NCI-H748 (cell line): ENCODE measurements at regions not wholly inside any gene's neighbourhood (a gene's known extent, or its start where the extent isn't known, plus 50 kb on each side); places are given as distances from the start of the nearest gene placed in this dataset.

ENCODE experiments used
- DNase-seq: peaks from one replicate; lab custom pipeline; 2025; ENCODE audit not compliant: unreplicated experiment; lab: John Stamatoyannopoulos, UW

DNA sequence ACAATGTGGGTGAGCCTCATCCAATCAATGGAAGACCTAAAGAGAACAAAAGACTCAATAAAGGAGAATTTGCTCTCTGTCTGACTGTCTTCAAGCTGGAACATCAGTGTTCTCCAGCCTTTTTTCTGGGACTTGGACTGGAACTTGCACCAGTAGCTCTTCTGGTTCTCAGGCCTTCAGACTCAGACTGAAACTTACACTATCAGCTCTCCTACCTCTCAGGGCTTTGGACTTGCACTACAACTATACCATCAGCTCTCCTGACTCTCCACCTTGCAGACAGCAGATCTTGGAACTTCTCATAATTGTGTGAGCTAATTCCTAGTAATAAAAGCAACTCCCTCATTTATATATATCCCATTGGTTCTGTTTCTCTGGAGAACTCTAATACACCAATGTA, 185.9 kb downstream of the SMIM20 start:
- DNase-seq: no peak

DNA sequence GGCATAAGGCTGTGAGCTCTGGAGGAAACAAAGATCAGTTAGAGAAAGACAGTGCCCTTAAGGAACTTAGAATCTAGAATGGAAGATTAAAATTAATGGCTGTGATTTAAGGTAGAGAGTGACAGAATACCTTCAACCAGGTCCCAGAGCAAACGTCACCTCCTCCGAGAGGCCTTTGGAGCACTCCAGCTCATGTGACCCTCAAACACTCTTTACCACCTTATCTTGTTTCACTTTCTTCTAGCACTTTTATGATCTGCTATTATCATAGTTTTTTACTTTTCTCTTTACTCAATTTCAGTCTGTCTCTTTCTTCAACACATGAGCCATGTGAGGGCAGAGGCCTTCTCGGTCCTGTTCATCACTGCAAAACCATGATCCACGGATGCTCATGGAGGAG, 187.0 kb downstream of the SMIM20 start:
- no peak for DNase-seq

DNA sequence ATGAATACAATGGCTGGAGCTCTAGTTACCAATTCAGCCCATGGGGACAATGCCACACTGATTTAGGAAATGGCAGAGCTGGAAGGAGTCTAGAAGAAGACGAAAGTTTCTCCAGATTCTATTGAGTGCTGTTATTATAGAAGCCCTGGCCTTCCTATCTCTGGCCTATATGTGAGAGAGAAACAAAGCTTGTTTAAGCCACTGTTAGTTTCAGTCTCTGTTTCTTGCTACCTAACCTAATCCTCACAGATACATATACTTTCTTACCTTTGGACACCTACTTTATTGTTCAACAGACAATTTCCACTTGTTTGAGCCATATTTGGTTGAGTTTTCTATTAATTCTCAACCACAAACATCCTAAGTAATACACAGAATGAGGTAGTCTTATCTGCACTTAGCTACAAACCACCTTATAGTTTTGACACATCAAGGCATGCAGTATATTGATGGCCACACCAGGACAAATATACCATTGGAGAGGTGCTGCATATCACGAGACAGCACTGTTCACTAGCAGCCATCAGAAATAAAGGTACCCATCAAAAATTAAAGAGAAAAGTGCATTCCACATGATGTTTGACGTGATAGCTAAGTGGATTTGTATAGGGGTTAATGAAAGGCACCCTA, 190.2 kb downstream of the SMIM20 start:
- no peak for DNase-seq

DNA sequence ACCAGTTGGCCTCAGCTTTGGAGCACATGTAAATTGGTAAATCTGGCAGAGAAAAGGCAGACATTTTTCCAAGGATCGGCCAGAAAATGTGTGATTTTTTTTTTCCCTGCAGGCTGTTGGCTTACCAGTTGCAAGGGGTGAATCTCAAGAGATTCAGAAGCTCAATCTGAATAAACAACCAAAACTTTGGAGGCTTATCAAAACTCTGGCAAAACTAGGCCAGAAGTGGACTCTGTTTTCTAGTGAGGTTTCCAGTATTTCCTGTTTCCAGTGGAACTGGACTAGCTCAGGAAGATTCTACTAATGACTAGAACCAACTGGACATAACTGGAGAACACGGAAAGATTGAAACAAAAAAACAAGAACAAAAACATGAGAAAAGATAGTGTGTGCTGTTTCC, 191.3 kb downstream of the SMIM20 start:
- no peak for DNase-seq

DNA sequence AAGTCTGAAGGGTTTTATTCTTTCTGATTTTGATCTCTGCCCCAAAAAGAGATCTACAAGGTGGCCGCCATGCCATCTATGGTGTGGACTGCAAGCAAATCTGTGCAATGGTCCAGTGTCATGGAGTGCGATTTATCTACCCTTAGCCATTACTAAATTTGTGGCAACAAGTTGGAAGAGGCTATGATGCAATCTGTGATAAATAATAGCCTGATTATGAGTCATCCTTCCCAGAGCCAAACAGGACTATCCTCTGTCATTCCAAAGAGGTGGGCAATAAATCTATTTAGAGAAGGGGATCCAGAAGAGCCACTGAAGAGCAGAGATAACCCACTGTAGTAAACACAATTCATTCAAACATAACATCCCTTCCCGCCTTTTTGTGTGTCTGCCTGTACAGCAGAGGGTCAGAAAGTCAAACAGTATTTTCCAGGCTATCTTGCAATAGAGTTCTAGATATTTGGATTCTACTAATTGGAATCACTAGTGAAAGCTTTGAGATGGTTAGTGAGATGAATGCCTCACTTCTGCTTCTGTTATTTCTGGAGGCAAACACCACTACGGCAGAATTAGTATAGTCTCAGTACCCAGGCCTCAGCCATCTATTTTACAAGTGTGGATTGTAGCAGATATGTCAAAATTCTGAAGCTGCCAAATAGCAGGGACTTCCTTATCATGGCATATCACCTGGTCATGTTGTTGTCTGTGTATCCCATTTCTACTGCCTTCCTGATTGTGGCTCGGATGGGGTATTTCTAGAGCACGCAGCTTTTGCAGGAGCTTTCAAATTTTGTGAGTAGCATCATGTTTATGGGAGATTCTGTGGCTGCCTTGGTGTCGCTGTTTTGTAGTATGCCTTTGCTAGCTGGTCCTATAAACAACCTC, 192.0 kb downstream of the SMIM20 start:
- peak; percentile 6 for DNase-seq

DNA sequence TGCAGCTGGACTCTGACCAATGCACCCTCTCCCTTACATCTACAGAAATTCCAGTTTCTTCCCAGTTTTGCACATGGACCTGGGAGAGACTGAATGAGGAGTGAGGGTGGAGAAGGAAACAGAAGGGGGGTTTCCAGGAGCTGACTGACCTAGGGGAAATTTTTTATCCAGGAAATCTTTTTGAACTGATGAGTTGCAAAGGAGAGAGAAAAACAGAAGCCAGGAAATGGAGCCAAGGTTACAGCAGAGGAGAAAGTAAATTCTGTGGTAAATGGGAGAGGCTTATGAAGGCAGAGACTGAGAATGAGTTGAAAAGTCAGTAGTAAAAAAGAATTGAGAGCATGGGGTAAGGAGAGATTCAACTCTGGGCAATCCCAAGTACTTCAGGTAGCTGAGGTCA, 192.8 kb downstream of the SMIM20 start:
- DNase-seq: no peak

DNA sequence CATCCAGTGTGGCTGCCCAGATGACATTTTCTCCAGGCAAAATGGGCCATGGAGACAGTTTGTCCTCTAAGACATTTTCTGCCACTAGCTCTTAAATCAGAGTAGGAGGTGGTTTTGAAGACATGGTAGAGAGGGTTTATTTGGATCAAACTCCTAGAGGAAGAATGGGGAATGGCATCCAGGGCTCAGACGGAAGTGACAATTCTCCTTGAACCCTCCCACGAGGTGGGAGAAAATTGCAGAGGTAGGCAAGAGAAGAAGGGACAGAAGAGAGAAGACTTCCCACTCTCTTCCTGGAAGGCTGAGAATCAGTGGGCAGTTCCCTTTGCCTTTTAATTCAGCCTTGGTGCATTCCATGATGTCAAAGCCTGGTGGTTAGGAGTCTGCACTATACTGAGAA, 194.0 kb downstream of the SMIM20 start:
- DNase-seq: no peak

DNA sequence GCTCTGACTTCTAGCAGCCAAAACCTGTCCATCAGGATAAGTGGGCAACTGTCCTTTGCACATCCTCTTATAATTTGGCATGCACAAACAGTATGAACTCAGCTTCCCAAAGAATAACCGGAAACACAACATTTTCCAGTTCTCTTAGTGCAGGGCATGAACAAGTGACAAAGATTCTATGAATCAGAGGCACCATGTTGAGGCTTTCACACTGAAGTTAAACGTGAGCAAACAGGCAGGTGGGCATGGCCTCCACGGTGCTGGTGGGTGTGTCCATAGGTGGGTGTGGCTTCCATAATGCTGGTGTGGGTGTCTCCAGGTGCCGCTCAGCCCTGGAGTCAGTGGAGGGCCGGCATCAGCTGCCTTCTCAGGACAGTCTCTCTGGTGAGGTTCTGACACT, 196.5 kb downstream of the SMIM20 start:
- DNase-seq: peak; percentile 34

DNA sequence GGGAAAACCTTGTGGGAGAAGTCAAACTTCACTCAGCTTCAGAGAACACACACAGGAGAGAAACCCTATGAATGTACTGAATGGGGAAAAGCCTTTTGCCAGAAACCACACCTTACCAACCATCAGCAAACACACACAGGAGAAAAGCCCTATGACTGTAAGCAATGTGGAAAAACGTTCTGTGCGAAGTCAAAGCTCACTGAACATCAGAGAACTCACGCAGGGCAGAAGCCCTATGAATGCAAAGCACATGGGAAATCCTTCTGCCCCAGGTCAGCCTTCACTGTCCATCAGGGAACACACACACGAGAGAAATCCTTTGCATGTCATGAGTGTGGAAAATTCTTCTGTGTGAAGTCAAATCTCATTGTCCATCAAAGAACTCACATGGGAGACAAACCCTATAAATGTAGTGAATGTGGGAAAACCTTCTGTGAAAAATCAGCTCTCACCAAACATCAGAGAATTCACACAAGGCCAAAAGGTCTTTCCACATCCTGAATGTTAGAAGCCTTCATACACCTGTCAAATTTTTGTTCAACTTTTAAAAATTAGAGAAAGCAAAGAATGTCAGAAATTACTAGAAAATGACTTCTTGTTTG, 199.4 kb downstream of the SMIM20 start:
- no peak for DNase-seq

DNA sequence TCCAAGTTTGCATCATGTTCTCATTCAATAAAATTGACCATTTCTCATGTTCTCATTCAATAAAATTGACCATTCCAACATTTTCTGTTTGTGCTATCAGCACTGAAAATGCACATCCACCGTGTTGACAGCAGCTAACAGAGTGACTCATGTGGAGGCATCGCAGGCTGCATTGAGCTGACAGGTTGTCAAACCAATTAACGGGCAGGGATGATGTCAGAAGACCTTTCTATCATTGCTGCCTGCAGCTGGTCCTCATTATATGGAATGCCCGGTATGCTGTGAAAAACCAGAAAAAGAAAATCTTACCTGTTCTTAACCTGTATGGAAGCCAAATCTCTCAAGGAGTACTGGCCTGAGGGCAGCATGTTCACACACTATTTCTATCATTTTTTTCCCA, 202.0 kb downstream of the SMIM20 start:
- no peak for DNase-seq

DNA sequence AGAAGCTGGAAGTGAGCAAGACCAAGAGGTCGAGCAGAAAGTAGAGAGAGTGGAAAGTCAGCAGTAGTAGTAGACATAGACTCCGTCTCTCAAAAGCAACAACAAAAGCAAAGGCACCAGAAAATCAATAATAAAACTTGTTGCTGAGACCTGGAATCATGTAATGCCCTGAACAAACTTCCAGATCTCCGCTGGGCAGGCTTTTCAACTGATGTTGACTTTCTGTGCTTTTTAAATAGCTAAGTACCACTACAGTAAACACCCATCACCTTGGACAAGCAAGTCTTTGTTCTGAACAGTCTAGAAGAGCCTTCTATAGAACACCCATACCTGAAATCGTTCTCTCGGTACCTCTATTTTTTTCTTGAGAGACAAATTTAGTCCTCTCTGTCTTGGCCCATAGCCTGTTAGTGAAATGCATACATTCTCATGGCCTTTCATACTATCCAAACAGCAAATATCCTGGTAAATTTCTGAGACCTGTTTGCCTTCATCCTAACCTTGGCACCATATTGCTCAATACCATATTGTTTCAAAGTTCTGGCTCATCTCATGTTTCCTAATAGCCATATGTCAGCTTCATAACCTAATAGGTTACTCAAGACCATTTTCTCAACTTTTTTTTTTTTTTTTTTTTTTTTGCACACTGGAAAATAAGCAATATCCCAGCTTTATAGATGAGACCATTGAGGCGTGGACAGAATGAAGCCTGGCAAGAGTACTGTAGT, 200.6 kb upstream of the RBPJ start:
- no peak for DNase-seq

DNA sequence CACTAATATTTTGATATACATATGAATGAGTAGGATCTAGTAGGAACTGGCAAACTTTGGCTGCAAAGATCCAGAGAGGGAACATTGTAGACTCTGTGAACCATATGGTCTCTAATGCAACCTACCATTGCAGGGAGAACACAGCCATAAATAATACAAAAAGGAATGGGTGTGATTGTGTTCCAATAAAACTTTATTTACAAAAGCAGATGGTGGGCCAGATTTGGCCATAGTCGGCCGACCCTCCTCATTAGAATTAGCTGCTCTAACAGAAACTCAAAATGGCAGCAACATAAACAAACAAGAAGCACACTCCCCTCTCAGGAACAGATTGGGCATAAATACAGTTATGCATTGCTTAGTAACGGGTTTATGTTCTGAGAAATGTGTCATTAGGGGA, 198.1 kb upstream of the RBPJ start:
- no peak for DNase-seq

DNA sequence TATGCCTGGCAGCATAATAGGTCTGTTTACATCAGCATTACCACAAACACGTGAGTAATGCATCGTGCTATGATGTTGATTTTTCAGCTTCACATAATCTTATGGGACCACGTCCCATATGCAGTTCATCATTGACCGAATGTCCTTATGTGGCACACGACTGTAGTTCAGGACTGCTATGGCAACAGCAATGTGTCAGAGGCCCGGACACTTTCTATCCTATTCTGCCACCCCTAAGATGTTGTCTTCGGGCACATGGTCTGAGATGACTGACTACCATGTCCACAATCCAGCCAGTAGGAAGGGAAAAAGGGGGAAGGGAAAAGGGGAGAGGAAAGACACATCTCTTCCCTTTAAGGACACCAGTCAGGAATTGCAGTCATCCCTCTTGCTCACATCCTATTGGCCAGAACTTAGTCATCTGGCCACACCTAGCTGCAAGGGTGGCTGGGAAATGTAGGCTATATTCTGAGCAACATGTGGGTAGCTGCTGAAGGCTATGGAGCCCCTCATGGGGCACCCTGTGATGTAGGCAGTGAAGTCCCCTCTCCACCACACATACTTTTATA, 196.0 kb upstream of the RBPJ start:
- DNase-seq: no peak

DNA sequence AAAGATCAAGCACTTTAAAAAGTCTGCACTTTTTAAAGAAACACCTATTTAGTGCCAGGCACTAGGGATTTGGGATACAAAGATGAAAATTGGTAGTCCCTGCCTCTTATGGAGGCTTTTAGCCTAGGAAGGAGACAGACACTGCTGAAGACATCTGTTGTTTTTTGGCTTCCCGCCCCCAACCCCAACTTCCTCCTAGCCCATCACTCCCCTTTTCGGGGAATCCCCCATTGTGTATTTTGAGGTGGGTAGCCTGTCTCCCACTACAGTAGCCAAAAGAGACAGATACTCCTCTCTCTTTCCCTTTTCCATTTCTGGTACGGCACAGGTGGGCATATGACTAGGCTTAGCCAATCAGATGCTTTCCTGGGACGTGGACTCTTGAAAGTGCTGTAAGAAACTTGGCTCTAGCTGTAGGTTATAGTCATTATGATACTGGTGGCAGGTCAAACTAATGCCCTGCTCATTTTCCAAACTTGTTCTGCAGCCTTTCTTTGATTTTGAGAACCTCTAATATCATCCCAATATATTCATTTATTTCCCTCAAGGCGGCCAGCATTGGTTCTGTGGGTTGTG, 194.6 kb upstream of the RBPJ start:
- no peak for DNase-seq

DNA sequence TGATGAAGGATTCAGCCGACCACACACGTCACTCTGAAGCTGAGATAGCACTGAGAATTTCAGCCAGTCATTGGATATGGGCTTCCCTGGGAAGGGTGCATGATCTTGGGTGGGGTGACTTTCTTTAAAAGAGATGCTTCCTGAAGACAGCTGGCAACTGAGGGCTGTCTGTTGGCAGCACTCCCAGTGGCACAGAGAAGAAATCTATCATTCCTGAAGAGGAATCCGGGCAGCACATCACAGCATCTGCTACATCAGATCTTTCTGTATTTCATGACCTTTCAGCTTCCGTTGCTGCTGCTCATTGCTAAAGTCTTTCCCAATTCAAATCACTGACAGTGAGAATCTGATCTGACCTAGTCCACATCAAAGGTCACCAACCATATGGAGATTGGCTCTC, 193.8 kb upstream of the RBPJ start:
- no peak for DNase-seq

DNA sequence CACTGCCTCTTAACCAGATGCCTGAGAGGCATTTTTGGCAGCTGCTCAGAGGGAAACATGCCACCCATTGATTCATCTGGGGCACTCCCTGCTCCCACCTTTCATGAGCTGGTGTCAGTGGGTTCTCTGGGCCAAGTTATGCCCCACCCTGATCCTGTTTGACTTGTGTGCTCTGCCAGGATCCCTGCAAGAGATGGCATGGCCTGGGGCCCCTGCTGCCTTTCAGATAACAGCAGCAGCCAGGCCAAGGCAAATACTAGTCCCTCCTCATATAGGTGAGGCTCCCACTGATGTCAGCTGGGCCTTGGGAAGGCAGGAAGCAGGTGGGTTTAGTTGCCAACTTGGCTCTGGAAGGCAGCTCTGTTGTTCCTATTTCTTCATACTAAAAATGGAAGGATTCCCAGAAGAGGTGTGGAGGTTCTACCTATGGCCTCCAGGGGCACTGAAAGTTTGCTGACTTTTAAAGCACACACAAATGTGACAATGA, 192.9 kb upstream of the RBPJ start:
- DNase-seq: no peak

DNA sequence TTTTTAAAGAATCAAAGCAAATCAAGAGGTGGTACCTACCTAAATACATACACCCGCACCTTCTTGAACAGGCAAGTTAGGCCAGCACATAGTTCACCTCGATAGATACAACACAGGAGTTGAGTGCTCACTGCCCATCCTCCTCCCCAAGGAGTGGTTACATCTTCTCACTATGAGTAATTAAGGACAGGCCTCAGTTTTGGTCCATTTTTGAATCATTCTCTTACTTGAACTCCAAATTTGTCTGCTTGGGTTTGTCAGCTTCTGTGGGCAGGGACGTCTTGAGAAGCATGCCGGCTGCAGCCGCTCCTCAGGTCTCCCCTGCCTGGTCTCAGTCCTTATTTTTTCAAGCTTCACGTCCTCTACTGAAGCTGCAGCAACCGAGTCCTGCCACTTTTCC, 190.6 kb upstream of the RBPJ start:
- no peak for DNase-seq

DNA sequence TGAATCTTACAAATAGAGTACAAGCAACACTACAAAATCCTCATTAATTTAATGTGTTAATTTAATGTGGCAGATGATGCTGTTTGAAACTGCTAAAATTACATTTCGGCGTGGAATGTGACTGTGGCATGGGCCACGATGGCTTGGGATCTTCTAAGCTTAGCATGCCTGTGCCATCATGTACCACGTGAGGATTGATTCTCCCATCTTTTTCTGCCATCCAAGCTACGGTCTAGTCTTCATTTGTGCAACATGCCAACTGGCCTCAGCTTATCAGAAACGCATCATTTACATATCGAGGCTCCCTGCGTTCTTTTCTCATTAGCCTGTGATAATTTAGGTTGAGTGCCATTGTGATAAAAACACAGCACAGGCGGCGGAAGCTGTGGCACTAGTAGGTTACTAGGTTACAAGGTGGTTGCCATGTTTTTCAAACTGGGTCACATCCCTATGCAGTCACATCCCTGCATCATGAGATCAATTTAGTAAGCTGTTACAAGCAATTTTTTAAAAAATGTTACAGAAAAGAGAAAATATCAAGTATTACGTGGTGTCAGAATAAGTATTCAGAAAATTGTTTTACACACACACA, 189.9 kb upstream of the RBPJ start:
- DNase-seq: no peak

DNA sequence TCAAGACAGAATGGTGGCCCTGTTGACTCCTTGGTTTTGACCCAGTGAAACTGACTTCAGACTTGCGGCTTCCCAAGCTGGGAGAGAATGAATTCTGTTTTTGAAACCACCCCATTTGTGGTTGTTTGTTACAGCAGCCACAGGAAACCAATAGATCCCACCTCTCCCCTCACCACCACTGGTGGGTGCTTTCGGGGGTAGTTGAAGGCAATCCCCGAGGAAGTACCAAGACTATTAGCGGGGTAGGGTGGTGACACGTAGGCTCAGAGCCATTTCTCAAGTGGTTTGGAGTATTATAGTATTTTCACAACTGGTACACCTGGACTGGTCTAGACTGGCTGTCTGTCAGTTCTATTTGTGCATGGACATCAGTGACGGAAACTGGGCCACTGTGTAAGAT, 189.1 kb upstream of the RBPJ start:
- no peak for DNase-seq

DNA sequence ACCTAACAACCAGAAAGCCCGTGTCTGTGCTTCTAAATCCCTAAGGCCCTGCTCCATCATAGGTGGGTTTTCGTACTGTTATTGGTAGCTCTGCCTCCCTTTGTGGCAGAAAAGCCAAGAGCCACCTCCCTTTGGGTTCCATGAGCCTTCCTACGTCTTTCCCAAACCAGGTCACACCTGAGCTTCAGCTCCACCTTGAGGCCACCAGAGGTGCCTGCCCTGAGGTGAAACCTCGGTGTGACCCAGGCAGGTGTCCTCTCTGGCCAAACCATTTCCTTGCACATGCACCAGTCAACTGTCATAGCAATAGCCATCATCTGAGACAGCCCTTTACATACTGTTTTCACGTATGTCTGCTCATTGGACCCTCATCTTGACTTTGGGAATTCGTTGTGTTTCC, 188.0 kb upstream of the RBPJ start:
- peak; percentile 2 for DNase-seq
